ENCODE measurements at regions not wholly inside any gene's neighbourhood (a gene's known extent, or its start where the extent isn't known, plus 50 kb on each side); places are given as distances from the start of the nearest gene placed in this dataset.
"Not testable (repeated sequence)": the region's sequence is repeated elsewhere in the genome, so short reads cannot be mapped to it uniquely, and the experiment has no call there.

- no peak for DNase-seq
Observed at GRCh38 chr15:62218841-62219240, 53.8 kb upstream of the C2CD4B start.

DNA sequence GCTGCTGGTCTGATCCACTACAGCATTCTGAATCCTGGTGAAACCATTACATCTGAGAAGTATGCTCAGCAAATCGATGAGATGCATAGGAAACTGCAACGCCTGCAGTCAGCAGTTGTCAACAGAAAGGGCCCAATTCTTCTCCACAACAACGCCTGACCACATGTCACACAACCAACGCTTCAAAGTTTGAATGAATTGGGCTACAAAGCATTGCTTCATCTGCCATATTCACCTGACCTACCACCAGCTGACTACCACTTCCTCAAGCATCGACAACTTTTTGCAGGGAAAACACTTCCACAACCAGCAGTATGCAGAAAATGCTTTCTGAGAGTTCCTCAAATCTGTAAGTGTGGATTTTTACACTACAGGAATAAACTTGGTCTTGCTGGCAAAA lies 54.7 kb upstream of the C2CD4B start:
- no peak for DNase-seq

- DNase-seq, result no peak
Observed at GRCh38 chr15:62223020-62223419, 57.9 kb upstream of the C2CD4B start.

- DNase-seq, result no peak
Observed at GRCh38 chr15:62228604-62229003, 63.5 kb upstream of the C2CD4B start.

DNA sequence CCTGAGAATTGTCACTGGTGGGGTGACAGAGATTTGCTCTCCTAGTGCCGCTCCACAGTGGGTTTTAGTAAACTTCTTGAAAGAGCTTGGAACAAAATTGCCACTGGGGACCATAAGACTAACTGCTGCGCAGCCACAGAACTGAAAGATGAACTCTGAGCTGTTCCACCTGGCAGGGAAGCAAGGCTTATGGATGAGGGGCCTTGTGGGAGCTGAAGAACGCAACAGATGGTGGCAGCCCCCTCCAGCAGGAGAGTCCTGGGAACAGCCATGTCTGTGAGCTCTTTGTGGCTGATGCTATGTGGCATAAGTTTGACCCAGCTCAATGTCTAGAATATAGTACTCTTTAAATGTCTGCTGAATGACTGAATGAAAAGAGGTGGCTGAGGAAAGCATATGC lies 66.8 kb upstream of the C2CD4B start:
- no peak for DNase-seq

DNA sequence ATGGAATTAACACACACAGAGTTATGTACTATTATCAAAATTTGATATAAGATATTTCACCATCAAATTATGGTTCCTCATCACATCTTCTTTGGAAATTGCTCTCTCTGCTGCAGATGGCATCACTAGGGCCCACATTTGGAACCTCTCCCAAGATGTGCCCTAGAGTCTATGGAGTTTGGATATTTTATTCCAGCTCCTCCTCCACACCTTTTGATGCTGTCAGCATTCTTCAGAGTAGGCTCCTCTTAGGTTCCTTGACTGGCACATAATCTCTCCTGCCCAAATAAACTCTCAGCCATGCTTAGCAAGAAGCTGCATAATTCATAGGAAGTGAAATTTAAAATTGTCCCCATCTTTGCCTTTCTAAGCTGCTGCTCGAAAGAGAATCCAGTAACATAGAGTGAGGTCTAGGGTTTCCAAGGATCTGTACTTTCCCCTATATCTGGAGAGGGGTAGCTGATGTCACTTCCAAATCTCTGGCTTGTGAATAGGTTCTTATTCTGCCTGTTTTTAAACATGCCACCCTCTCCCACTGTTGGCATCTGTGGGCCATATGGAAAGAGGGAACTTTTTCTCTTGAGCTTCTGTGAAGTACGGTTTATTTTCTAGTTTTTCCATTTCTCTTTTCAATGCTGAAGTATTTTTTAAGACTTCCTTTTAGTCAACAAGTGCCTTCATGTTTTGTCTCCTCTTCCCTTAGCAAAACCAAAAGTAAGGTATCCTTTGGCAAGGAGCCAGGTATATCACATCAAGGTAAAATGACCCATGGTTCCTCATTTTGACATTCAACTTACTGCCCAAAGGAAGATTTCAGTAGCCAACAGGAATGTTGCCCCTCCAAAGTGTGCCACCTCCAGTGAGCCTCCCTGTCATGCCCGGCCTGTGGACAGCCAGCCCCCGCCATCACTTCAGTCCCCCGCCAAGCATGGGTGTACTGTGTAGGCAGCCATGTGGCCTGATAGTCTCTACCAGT lies 75.3 kb upstream of the C2CD4B start:
- DNase-seq, result no peak

- no peak for DNase-seq
Observed at GRCh38 chr15:62241135-62241770, 76.2 kb upstream of the C2CD4B start.

DNA sequence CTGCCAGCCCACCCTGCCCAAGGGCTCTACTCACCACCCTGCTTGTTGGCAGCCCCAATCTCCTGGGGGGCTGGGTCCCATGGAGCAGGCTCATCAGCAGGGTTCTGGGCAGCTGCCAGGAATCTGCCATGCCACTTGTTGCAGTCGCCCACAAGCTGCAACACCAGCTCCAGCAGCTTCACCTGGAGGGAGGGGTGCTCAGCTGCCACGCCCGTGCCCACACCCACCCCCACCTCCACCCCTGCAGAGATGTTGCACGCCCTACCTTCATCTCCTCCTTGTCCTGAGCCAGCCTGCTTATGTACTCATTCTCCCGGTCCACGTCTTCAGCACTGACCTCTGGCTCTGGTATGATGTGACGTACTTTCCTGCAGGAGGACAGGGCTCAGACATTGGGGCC lies 77.9 kb upstream of the C2CD4B start:
- DNase-seq, result no peak

GRCh38 chr15:62244762-62245161 lies 79.7 kb upstream of the C2CD4B start:
- no peak for DNase-seq

- no peak for DNase-seq
Observed at GRCh38 chr15:62248277-62248984, 83.3 kb upstream of the C2CD4B start.

DNA sequence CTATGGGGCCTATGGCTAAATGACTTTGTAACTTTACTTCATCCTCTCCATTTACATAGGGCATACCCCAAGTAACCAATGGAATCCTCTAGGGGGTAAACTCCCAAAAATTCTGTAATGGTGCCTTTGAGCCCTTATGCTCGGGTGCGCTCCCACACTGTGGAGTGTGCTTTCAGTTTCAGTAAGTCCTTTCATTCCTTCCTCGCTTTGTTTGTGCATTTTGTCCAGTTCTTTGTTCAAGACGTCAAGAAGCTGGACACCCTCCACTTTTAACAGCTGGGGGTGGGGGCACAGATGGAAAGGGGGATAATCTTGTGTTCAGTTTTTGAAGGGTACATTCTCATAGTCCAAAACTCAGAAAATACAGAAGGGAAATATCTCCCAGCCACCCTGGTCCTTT lies 84.4 kb upstream of the C2CD4B start:
- DNase-seq, result no peak

DNA sequence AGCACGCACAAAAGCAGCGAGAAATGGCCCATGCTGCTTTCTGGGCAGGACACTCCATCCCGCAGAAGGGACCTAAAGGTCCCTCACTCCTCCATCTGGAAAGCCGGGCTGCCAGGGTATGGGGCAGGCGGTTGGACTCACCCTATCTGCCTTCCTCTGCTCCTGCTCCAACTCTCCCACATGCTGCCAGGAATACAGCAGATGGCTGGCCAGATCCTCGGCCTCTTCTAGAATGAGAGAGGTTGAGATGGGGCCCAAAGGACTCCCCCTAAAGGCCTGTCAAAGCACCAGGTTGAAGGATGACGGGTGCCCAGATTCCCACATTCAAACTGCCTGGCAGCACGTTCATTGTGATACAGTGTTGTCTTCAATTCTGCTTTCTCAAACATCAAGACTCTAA lies 85.1 kb upstream of the C2CD4B start:
- no peak for DNase-seq

GRCh38 chr15:62250978-62251377 lies 85.9 kb upstream of the C2CD4B start:
- no peak for DNase-seq

DNA sequence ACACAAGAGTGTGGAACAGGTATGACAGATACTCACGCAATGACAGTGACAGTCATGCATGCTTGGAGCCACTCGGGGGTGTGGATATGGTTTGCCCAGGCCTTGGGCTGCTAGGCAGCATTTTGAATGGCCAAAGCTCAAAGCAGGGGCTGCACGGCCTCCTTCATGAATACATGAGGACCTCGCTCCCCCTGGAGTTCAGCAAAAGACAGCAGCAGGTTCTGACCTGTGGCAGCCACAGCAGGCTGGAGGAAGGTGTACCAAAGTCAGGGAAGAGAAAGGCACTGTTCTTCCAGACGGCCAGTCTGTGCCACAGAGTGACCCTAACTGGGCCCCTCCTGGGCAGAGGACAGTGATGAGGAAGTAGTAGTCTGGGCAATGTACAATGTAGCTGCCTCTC lies 88.2 kb upstream of the C2CD4B start:
- DNase-seq, result no peak

DNA sequence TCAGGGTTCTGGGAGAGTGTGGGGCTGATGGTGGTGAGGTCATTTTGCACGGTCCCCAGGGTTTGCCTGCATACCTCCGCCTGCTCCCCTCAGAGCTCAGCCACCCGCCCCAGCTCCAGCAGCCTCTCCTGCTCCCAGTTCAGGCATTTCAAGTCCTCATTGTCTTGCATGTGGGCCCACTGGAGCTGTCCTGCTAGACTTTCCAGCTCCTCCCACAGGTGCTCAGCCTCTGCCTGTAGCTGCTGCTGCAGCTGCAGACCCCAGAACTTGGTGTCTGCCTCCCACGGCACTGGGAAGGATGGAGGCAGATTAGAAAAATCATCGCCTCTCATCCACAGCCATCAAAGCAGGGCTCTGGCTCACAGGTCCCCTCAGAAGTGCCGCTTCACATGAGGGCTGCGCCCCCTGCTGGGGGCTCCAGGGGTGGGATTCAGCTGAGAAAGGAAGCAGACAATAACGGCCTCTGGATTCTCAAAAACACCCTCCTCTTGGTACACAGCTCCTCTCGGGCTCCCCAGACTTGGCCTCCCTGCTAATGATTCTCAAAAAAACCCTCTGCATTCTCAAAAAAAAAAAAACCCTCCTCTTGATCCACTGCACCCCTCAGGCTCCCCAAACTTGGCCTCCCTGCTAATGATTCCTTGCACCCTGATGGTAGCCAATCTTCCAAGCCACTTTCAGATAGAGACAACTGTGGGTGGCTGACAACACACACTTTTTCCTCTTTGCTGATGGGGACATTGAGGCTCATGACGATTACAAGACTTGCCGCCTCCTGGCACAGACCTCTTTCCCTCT lies 89.3 kb upstream of the C2CD4B start:
- DNase-seq, result peak; percentile 7 to 31 (median 20)

GRCh38 chr15:62256430-62256829 lies 91.3 kb upstream of the C2CD4B start:
- DNase-seq, result not testable (repeated sequence)

GRCh38 chr15:62257996-62258521 lies 93.0 kb upstream of the C2CD4B start:
- DNase-seq, result no peak

GRCh38 chr15:62262305-62262941 lies 97.3 kb upstream of the C2CD4B start:
- DNase-seq, result no peak

DNA sequence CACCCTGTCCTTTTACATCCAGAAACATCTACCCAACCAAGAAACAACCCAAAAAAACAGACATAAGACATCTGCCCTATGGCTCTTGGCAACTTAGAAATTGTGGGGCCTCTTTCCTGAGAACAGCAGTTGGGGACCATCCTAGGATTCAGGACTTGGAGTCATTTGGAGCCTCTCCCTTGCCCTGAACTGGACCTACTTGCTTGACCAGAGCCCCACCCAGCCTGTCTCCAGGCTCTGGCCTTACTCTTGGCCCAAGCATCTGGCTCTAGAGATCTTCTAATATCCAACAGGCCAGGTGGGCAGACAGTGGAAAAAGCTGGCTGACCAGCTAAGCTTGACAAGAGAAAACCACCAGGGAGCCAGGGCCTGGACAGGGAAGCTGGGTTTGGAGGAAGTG lies 99.1 kb upstream of the C2CD4B start:
- no peak for DNase-seq

DNA sequence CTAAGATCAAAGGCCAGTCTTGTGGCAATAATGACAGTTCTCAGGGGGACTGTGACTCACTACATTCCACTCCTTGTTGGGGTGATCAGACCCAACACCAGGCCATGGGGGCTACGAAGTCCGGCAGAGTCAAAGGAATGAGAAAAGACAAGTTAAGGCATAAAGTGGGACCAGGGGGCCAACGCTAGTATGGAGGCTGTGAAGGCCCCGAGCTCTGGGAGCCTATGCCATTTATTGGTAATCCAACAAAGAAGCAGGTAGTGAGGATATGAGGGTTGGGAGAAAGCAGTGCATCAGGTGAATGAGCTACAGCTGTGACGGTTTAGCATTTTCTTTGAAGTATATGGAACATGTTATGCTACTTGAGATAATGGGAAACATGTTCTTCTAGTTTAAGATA lies 104.4 kb upstream of the C2CD4B start:
- DNase-seq, result no peak

GRCh38 chr15:62270216-62270921 lies 105.3 kb upstream of the C2CD4B start:
- no peak for DNase-seq

Data from activated naive CD4-positive, alpha-beta T cell (primary cell).